Left forelimb (tissue), 1 donor: ENCODE measurements at regions not wholly inside any gene's neighbourhood (a gene's known extent, or its start where the extent isn't known, plus 50 kb on each side); places are given as distances from the start of the nearest gene placed in this dataset.

ENCODE experiments used
- DNase-seq: peaks from one replicate; pipeline ENCODE4 v3.0.0-alpha.2; 2018; ENCODE audit warnings: low spot score

DNA sequence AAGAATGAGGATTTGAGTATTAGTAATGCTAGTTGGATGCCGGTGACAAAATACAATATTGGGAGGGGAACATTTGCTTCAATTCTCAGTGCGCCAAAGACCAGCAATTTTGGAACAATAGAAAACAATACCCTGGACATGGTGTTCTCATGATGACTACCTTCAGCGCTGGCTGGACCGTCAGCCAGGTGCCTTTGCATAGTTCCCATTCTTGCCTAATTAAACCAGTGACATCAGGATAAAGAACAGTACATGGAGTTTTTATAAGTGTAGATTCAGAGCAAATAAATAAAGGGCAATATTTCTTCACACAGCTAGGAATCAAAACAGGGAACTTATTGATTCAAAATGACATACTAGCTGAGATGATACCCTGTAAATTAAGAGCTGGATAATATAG, 404.8 kb upstream of the RORA start:
- no peak for DNase-seq

GRCh38 chr15:61629269-61629668, 400.2 kb upstream of the RORA start:
- DNase-seq, result no peak

GRCh38 chr15:61624950-61625349, 395.8 kb upstream of the RORA start:
- no peak for DNase-seq

- DNase-seq, result no peak
Observed at GRCh38 chr15:61623746-61624145, 394.6 kb upstream of the RORA start.

GRCh38 chr15:61621865-61622264, 392.8 kb upstream of the RORA start:
- no peak for DNase-seq

DNA sequence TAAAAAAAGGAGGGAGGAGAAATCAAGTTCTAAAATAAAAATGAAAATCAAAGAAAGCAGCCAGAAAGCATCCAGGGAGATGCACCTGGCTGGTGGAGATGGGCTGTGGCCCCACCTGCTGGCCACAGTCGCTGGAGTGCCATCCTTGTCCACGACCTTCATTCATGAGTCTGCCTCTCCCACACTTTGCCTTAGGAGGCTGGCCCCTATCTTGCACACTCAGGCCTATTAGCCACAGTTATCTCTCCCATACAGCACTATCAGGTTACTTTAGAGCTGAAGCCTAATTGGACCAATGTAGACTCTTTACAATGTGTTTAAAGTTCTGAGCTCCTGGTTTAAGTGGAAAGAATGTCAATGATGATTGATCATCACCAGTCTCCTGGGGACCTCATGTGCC, 392.0 kb upstream of the RORA start:
- no peak for DNase-seq

DNA sequence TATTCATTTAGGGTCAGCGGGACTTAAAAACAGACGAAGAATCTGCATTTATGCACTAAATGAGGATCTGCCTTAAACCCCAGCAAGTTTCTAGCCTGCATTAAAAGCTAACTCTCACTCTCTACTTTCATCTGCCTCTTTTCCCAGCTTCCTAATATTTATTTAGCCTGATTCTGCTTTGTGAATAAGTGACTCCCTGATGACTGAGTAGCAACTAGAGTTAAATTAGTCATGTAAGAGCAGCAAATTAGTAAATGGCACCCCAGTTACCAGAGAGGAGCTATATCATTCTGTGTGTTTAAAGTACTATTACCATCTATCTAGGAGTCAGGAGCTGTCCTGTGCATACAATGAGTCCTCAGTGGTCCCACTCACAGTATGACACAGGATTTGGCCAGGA, 391.0 kb upstream of the RORA start:
- no peak for DNase-seq

- DNase-seq, result no peak
Observed at GRCh38 chr15:61613729-61614128, 384.6 kb upstream of the RORA start.

DNA sequence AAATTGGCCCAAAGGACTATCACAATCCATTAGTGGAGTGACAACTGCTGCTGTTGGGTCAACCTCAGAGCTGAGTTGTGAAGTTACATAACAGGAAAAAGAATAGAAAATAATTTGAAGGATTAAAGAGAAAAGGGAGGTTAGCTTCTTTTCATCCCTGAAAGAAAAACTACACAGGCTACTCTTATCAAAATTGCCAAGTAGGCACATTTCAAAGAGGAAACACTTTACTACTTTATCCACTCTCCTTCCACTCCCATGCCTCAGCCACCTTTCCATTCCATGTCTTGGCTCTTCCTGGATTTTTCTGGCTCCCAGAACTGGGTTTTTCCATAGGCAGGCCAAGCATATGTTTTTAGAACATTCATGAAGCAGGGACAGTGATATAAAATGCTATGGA, 384.0 kb upstream of the RORA start:
- no peak for DNase-seq

DNA sequence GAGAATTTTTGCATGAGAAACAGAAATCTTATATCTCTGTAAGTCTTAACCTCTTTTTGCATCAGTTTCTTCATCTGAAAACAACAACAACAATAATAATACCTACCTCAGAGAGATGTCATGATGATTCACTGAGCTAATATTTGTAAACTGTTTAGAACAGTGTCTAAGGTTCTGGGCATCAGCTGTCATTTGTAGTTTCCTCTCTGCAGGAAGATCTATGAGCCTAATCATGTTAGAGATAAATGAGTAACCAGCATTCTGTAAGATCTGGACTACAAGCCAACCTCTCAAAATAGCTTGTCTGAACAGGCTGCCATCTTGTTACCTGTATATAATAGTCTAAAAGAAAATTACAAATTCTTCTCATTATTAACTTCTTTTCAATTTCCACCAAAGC, 383.0 kb upstream of the RORA start:
- no peak for DNase-seq

- no peak for DNase-seq
Observed at GRCh38 chr15:61605343-61605742, 376.2 kb upstream of the RORA start.

DNA sequence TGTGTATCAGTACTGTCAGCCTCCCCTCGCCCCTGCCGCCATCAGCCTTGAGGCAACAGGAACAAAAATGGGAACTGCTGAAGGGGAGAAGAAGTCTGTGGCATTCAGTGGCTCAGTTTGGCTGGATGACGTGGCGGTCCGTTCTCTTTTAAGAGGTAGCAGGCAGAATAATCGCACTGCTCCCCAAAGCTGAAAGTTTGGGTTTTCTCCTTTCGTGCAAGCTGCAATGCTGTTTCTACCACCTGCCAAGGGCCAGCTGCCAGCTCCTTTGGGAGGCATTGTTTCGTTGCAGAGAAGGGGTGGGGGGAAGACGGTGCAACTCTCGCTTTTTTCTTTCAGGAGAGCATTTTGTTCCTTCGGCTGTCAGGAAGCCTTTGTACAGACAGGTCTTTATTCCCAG, 369.6 kb upstream of the RORA start:
- DNase-seq, result no peak

- no peak for DNase-seq
Observed at GRCh38 chr15:61584410-61584809, 355.3 kb upstream of the RORA start.

GRCh38 chr15:61582092-61582491, 353.0 kb upstream of the RORA start:
- no peak for DNase-seq

- DNase-seq, result no peak
Observed at GRCh38 chr15:61575597-61575996, 346.5 kb upstream of the RORA start.

- no peak for DNase-seq
Observed at GRCh38 chr15:61571026-61571425, 341.9 kb upstream of the RORA start.

DNA sequence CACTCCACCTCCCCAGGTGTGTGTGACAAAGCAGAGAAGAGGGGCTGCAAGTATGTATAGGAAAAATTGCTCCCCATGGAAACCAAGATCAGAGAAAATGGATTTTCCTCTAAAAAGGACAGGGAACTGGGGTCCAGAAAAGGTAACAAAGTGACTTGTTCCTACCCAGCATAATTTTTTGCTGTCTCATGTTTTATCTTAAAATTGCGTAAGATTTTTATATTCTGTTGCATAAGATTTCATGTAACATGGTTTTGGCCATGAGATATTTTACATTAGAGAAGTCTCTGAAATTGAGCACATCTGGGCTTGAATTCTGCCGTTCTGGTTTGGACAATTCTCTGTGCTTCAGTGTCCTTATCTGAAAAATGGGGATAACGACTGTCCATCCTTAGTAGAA, 335.7 kb upstream of the RORA start:
- DNase-seq, result no peak

DNA sequence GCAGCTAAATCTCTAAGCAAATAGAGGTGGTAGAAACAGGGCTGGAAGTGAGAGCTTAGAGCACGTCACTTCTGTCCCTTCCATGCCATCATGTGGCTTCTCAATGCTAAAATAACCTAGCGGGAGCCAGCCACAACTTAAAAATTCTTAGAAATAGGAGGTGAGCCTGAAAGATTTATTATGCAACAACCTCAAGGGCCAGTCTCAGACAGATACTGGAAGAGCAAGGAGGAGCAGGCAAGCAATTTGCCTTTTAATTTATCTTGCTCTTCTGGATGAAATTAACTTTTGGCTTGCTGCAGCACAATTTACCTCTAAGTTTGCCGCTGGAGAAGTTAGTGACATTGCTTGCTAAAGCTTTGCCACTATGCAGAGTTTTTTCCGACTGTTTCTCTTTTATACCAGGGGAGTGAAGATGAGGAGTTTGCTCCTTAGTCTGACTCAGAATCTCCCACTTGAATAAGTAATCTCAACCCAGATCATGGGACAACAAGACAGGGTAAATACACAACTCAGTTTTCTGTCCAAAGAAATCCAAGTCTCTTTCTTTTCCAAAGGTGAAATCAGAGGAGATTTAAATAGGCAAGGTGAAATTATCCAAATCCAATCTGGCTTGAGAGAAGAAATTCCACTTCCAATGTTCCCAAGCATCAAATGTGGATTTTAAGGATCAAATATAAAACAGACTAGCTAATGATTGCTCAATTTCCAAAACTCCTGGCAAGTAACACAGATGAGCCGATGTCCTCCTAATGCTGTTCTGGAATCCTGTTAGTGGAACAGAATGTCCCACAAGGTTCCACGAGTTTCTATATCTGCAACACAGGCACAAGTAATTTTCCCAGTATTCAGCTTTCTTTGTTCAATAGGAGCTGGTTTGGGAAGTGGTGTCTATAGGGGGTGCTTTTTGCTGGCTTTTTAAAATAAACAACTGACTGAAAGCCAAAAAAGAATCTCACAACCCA, 329.4 kb upstream of the RORA start:
- no peak for DNase-seq

- no peak for DNase-seq
Observed at GRCh38 chr15:61556037-61556648, 327.0 kb upstream of the RORA start.

DNA sequence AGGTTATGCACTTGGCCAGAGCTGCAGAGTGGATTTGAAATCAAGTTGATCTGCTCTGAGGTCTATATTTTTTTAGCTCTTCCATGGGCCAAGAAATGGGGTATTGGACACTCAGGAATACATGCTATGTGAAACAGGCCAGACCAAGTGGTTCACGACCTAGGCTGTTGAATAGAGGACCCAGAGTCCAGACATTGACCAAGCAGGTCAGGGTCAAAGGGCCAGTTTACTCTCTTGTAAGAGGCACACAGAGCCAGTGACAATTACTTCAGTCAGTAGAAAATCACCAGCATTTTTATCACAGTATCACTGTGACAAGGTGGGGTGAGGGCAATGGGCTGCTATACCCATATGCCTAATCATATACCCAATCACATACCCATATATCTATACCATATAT, 320.6 kb upstream of the RORA start:
- DNase-seq, result no peak

DNA sequence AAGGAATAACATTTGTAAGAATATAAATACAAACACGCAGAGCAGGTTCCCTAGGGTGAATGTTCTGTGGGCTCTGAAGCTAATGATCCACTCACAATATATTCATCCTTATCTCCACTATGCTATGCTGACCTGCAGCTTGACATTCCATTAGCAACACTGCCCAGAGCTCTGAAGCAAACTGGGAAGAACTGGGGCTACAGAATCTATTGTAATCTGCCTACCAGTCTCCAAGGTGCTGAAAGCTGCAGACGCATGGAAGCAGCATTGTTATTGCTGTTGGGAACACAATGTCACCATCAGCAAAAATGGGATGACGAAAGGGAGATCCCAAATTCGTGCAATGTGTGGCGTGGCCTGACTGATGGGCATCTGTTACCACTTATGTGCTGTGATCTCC, 316.7 kb upstream of the RORA start:
- no peak for DNase-seq

DNA sequence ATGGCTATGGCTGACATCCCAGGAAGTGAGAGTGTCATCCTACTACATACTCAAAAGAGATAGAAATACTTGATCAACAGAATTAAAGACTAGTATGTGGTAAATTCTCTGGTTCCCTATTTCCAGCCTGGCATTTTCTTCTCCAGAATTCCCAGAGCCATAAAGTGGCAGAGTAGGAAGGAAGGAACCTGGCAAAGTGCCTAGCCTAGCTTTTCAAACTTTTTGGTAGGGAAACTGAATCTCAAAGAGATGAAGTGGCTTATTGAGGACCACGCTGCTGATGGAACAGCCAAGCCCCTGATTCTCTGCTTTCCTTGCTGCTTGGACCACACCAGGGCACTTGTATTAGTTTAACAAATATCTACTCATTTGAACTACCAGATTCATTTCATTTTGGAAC, 312.4 kb upstream of the RORA start:
- DNase-seq, result no peak

DNA sequence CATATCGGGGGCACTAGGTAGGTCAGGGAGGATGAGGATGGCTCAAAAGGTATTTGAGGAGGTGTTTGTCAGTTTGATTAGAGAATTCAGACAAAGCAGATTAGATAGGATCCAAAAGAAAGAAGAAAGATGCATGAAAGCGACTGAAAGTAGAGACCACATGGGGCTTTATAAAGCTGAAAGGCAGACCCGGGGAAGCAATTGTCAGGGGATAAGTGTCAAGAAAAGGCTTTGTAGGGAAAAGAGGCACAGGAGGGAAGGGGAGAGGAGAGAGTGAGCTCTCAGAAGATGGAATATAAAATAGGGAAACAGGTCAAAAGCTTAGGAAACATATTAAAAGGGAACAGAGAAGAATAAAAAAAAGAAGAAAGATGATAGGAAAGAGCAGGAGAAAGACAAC, 308.2 kb upstream of the RORA start:
- no peak for DNase-seq

DNA sequence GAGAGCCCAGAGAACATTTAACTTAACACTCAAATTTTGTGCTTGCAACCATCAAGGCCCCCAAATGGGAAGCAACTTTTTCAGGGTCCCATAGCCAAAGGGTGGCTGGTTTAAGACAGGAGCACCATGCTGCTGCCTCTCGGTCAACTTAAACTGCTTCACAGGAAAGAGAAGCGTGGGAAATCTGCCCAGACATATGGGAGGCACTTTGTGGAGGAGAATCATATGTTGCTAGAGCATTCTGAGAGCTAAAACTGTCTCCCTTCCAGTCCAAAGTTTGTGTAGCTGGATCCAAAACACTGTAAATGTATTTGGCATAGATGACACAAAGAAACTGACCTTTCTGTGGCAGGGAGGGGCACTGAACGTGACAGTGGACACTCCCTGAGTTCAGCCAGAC, 305.9 kb upstream of the RORA start:
- DNase-seq, result no peak
